ENCODE measurements at regions not wholly inside any gene's neighbourhood (a gene's known extent, or its start where the extent isn't known, plus 50 kb on each side); places are given as distances from the start of the nearest gene placed in this dataset.
A peak's percentile ranks its signal among the peaks of the same experiment; 100 is the strongest.
"Not testable (repeated sequence)": the region's sequence is repeated elsewhere in the genome, so short reads cannot be mapped to it uniquely, and the experiment has no call there.

- dilution Hi-C loops (cut with MboI; ENCODE audit: extremely low pct_ligation_motif_present, low sequenced_read_pairs), result no loop called here
- Histone ChIP-seq H3K4me2 (ENCODE audit: insufficient read depth, low read length) (no peak overlapping the region), H3K9ac (replicated peaks; ENCODE audit: extremely low read depth, insufficient read depth, low read length) (no peak overlapping the region), H3K9me1 (replicated peaks; ENCODE audit: control insufficient read depth, extremely low read depth, insufficient read depth, low read length) (no peaks in the 10 kb centered on the region), H3K27ac (ENCODE audit: insufficient read depth, low read depth, low read length) (peak overlapping the region; percentile 68), H3K36me3 (ENCODE audit: control insufficient read depth in 2 of 2, extremely low read depth in 1 of 2, insufficient read depth in 2 of 2, low read length in 2 of 2) (no peaks in the 10 kb centered on the region), H3K4me3 (replicated peaks in 1 of 3; ENCODE audit: insufficient read depth in 1 of 3, low read depth in 1 of 3, low read length in 3 of 3) (no peak overlapping the region), H3K9me3 (replicated peaks; ENCODE audit: control insufficient read depth, insufficient read depth, low read length) (no peaks in the 10 kb centered on the region), H3K79me2 (ENCODE audit: control insufficient read depth, insufficient read depth, low read length) (no peaks in the 10 kb centered on the region), H3K4me1 (ENCODE audit: control insufficient read depth, extremely low read depth, insufficient read depth, low read length) (peaks cover 18% of the 10 kb centered on the region), H2AFZ (ENCODE audit: low read depth, low read length) (no peak overlapping the region), H3K27me3 (ENCODE audit: control insufficient read depth in 2 of 2, insufficient read depth in 2 of 2, low read length in 2 of 2) (no peaks in the 10 kb centered on the region), H4K20me1 (replicated peaks; ENCODE audit: control insufficient read depth, extremely low read depth, insufficient read depth, low read length) (no peaks in the 10 kb centered on the region)
- TF ChIP-seq EZH2 (IDR thresholded peaks at IDR 0.05; ENCODE audit: borderline replicate concordance, low read depth, low read length, severe bottlenecking) (no peak), GATA2 (IDR thresholded peaks at IDR 0.05; ENCODE audit: insufficient read depth, insufficient read length, low read depth, low read length) (no peak), FOS (IDR thresholded peaks at IDR 0.05; ENCODE audit: borderline replicate concordance, insufficient read depth, low read length) (peak; percentile 58), POLR2A (IDR thresholded peaks at IDR 0.05; ENCODE audit: low read depth, low read length) (no peak), MYC (IDR thresholded peaks at IDR 0.05; ENCODE audit: low read depth, low read length) (no peak), JUN (IDR thresholded peaks at IDR 0.05; ENCODE audit: borderline replicate concordance, insufficient read depth, insufficient read length, low read depth) (peak; percentile 46), POLR2AphosphoS5 (IDR thresholded peaks at IDR 0.05; ENCODE audit: insufficient read depth, low read depth, low read length) (no peak)
- TF ChIP-seq, protein P1, sequence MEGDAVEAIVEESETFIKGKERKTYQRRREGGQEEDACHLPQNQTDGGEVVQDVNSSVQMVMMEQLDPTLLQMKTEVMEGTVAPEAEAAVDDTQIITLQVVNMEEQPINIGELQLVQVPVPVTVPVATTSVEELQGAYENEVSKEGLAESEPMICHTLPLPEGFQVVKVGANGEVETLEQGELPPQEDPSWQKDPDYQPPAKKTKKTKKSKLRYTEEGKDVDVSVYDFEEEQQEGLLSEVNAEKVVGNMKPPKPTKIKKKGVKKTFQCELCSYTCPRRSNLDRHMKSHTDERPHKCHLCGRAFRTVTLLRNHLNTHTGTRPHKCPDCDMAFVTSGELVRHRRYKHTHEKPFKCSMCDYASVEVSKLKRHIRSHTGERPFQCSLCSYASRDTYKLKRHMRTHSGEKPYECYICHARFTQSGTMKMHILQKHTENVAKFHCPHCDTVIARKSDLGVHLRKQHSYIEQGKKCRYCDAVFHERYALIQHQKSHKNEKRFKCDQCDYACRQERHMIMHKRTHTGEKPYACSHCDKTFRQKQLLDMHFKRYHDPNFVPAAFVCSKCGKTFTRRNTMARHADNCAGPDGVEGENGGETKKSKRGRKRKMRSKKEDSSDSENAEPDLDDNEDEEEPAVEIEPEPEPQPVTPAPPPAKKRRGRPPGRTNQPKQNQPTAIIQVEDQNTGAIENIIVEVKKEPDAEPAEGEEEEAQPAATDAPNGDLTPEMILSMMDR (IDR thresholded peaks at IDR 0.05; ENCODE audit: extremely low read depth in 1 of 2, insufficient read depth in 1 of 2, low read depth in 1 of 2, low read length in 2 of 2), result no peak
- TF ChIP-seq, protein P2, sequence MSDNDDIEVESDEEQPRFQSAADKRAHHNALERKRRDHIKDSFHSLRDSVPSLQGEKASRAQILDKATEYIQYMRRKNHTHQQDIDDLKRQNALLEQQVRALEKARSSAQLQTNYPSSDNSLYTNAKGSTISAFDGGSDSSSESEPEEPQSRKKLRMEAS (IDR thresholded peaks at IDR 0.05; ENCODE audit: insufficient read depth, insufficient read length), result no peak
- intact Hi-C loops (cut with micrococcal nuclease), result loop anchor here (1.0 to 5.0 kb wide), 6 partner anchors 75 to 322 kb away; partner anchors contain the start of gene PLEKHG1
- BruUV-seq (replicated peaks), result TSS peak; percentile 69
- POLR2A ChIA-PET, result interaction anchor here (0.6 kb wide), 1 partner anchor 340 kb away, joined by 5 read pairs; no protein-coding TSS in a partner anchor
- CTCF ChIA-PET, result interaction anchor here (1.1 to 1.6 kb wide), 3 partner anchors 68 to 324 kb away, joined by 3 to 7 read pairs (median 3); no protein-coding TSS in a partner anchor
- DNase-seq (ENCODE audit: low read depth, low spot score) (peak; percentile 79), FAIRE-seq (peak; percentile 80)
Observed at GRCh38 chr6:150492941-150493340, 106.7 kb upstream of the PLEKHG1 start.

DNA sequence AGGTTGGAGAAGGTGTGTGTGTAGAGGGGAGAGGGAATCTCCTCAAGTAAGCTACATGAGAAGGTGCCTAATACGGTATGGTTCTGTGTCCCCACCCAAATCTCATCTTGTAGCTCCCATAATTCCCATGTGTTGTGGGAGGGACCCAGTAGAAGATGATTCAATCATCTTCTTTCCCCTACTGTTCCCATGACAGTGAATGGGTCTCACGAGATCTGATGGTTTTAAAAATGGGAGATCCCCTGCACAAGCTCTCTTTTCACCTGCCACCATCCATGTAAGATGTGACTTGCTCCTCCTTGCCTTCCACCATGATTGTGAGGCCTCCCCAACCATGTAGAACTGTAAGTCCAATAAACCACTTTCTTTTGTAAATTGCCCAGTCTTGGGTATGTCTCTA, 106.1 kb upstream of the PLEKHG1 start:
- dilution Hi-C loops (cut with MboI; ENCODE audit: extremely low pct_ligation_motif_present, low sequenced_read_pairs); H3K9me3 ChIP-seq (replicated peaks; ENCODE audit: control insufficient read depth, insufficient read depth, low read length): not testable (repeated sequence)

More for the DNA sequence above, 106.1 kb upstream of the PLEKHG1 start:
- not testable (repeated sequence) for H3K4me2 ChIP-seq (ENCODE audit: insufficient read depth, low read length); H3K9ac ChIP-seq (replicated peaks; ENCODE audit: extremely low read depth, insufficient read depth, low read length); H3K27me3 ChIP-seq (ENCODE audit: control insufficient read depth in 2 of 2, insufficient read depth in 2 of 2, low read length in 2 of 2); BruUV-seq (replicated peaks); H4K20me1 ChIP-seq (replicated peaks; ENCODE audit: control insufficient read depth, extremely low read depth, insufficient read depth, low read length); FAIRE-seq; H2AFZ ChIP-seq (ENCODE audit: low read depth, low read length); DNase-seq (ENCODE audit: low read depth, low spot score); H3K4me3 ChIP-seq (replicated peaks in 1 of 3; ENCODE audit: insufficient read depth in 1 of 3, low read depth in 1 of 3, low read length in 3 of 3); H3K9me1 ChIP-seq (replicated peaks; ENCODE audit: control insufficient read depth, extremely low read depth, insufficient read depth, low read length); H3K36me3 ChIP-seq (ENCODE audit: control insufficient read depth in 2 of 2, extremely low read depth in 1 of 2, insufficient read depth in 2 of 2, low read length in 2 of 2); H3K79me2 ChIP-seq (ENCODE audit: control insufficient read depth, insufficient read depth, low read length)
- H3K4me1 ChIP-seq (ENCODE audit: control insufficient read depth, extremely low read depth, insufficient read depth, low read length), result peaks cover 18% of the 10 kb centered on the region
- ChIA-PET POLR2A (interaction anchor here (0.6 kb wide), 1 partner anchor 339 kb away, joined by 5 read pairs; no protein-coding TSS in a partner anchor), CTCF (interaction anchor here (1.1 to 1.6 kb wide), 3 partner anchors 68 to 324 kb away, joined by 3 to 7 read pairs (median 3); no protein-coding TSS in a partner anchor)
- peak overlapping the region; percentile 68 for H3K27ac ChIP-seq (ENCODE audit: insufficient read depth, low read depth, low read length)
- intact Hi-C loops (cut with micrococcal nuclease), result loop anchor here (1.0 to 5.0 kb wide), 5 partner anchors 106 to 321 kb away; partner anchors contain the start of gene PLEKHG1

All from endothelial cell of umbilical vein (primary cell).